Stimulated activated CD8-positive, alpha-beta memory T cell treated with anti-CD3 and anti-CD28 coated beads, Interleukin-2, amount 100 ng/mL, for 1 hour (primary cell): ENCODE measurements at regions not wholly inside any gene's neighbourhood (a gene's known extent, or its start where the extent isn't known, plus 50 kb on each side); places are given as distances from the start of the nearest gene placed in this dataset.

Experiments
- DNase-seq, 2 donors: peaks; one replicate each; pipeline ENCODE4 v3.0.0-alpha.2; 2020; ENCODE audit warnings: low read depth in 2 of 2

DNA sequence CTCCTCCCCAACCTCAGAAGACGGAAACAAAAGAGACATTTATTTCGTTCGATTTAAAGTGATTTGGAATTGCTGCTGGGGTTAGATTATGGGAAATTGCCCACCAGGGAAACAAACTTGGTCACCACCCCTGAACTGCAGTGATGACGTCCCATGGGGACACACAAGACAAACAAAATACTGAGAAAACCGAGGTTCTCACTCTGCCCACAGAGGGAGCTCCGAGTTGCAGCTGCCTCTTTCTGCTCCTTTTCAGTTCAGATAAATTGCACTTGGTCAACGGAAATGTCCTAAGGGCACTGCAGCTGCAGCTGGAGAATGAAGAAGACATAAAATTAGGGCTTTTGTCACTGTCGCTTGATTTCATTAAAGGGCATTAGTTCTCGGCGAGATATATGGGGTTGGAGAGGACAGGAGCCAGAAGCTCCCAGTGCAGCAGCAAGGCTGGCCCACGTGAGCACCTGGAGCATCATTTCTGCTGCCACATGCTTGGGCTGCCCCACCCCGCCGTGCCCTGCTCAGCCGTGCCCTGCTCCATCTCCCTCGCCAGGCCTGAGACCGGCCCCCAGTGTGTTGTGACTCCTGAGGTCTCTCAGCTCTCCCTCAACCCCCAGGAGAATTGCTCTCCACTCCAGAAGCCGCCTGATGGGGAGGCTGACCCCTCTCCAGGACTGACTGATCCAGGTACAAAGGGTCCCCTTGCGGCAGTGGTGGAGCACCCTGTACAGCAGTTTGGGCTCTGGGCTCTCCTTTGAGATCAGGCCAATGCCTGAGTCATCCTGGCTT, 231.7 kb upstream of the AJAP1 start:
- no peak for DNase-seq

DNA sequence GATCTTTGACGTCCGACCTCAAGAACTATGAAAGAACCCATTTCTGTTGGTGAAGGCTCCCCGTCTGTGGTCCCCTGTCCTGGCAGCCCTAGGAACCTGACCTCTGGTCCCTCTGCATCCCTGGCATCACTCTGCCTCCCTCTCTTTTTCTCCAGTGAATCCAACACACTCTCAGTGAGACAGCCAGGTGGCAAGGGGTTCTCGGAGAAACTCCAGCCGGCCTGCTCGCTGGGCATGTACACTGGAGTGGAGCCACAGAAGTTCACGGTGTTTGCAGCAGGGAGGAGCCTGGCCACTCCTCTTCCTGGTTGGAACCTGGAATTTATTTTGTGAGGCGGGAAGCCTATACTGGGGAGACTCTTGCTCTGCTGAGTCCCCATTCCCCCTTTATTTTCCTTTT, 230.2 kb upstream of the AJAP1 start:
- DNase-seq, result no peak

DNA sequence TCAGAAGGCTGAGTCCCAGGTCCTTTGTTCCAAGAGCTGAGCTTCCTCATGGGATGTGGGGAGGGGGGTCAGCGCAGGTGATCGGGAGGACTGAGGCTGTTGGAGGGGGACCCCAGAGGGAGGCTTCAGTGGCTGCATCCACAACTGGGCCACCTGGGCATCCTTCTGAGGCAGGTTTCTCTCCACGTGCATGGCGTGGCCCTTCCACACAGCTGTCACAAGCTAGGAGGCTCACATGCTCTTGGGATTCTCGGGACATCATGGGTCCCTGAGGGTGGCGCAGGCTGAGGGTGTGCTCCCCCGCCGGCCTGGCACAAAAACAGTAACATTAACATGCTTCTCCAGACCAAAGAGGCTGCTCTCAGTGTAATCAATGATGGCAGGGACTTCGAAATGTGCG, 229.6 kb upstream of the AJAP1 start:
- no peak for DNase-seq

DNA sequence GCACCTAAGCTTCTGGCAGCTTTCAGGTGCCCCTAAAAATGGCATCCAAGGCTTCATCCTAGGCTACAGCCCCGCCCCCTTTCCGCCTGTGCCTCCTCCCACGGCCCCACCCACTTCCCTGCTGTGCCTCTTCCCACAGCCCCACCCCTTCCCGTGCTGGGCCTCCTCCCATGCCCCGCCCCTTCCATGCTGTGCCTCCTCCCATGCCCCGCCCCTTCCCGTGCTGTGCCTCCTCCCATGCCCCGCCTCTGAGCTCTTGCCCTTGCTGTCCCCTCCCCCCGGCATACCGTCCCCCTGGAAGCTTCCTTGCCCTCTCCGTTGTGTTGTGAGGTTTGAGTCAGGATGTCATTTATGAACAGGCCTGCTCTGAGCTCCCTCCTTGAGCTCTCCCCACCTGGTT, 228.5 kb upstream of the AJAP1 start:
- no peak for DNase-seq

DNA sequence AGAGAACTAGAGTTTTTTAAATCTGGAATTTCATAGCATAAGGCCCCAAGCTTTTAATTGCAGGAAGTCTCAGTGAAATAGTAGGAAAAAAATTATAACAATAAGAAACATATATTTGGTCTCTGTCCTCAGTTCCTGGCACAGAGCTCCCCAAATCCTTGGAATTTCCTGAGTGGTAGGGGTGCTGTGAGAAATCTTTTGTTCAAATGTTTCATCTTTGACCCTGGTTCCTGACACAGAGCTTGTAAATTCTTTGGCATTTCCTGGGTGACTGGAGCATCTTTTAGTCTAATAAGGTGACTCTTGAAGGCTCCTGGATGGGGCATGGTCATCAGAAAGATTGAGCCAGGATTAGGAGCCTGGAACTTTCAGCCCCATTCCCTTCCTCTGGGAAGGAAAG, 225.7 kb upstream of the AJAP1 start:
- no peak for DNase-seq

DNA sequence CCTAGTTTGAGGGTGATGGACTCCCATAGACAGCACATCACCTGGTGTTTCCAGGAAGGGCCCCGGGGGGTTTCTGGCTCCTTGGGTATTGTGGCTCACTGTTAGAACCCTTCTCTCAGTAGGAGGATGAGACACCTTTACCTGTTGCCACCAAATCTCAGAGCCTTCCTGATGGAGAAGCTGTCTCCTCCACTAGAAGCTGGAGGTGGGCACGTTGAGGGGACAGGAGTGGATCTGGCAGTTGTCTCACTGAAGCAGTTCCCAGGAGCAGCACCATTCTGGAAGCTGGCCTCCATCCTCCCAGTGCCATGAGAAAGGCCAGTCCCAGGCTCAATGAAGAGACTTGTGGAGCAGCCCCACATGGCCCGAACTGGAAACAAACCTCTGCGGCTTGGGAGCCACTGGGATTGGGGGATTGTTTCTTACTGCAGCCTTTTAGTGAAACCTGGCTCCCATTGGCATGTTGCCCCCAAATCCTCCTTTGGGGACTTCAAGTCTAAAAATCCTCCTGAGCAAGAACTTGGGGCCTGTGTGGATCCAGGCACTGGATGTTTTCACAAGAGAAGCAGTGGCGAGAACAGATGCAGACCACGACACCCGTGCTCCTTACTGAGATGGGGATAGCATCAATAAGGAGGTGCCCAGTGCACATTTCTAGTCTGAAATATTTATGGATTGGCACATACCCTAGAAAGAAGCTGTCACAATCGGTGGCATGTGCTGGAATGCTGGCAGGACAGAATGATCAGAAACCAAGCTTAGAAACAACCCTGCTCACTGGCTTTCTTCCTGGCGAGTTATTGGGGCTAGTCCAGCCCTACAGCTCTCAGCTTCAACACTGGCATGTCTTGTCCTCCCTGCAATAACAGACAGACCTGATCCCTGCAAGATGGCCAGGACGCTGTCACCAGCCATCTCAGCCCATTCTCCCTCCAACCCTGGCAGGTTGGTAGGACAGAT, 223.7 kb upstream of the AJAP1 start:
- DNase-seq, result no peak

DNA sequence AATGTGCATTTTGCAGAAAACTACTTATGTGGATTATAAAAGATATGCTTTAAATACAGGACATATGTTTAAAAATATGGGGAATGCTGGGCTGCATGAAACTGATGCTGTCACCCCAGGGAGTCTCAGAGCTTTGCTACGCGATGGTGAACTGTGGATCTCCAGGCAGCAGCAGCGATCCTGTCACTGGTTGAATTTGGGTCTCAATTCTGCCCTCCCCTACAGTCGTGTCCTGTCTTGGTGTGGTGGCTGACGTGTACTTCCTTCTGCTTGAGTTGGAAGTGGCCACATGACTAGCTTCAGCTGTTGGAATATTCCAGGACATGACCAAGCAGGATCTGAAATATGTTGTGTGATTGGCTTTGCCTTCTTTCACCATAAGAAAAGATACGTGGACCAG, 222.9 kb upstream of the AJAP1 start:
- no peak for DNase-seq

DNA sequence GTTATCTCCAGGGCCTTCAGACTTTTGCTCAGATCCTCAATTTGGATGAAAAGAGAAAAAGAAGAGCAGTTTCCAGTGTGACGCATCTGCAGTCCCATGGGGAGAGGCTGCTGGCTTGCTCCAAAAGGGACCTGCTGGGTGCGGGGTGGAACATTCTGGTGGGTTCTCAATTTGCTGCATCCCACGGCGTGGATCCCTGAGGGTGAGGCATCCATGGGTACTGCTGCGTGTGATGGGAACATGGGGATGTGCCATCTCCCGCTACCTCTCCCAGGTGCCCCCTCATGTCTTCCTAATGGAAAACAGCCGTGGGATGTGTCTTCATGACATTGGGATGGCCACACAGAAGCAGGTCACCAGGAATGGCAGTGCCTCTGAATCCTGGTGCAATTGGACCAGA, 221.3 kb upstream of the AJAP1 start:
- no peak for DNase-seq

DNA sequence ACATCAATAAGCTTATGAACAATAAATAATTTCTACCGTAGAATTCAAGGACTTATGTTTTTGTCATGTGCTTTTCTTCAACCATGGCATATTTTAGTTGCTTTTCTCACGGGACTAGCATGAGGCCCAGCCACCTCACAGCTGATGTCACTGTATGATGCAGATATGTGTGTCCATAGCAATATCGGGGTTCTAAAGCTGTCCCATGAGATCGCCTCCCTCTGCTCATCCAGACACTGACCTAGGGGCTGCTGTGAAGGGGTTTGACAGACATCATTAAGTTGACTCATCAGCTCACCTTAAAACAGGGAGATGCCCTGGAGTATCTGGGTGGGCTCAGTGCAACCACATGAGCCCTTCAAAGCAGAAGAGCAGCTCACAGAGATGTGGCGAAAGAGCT, 210.3 kb upstream of the AJAP1 start:
- no peak for DNase-seq

DNA sequence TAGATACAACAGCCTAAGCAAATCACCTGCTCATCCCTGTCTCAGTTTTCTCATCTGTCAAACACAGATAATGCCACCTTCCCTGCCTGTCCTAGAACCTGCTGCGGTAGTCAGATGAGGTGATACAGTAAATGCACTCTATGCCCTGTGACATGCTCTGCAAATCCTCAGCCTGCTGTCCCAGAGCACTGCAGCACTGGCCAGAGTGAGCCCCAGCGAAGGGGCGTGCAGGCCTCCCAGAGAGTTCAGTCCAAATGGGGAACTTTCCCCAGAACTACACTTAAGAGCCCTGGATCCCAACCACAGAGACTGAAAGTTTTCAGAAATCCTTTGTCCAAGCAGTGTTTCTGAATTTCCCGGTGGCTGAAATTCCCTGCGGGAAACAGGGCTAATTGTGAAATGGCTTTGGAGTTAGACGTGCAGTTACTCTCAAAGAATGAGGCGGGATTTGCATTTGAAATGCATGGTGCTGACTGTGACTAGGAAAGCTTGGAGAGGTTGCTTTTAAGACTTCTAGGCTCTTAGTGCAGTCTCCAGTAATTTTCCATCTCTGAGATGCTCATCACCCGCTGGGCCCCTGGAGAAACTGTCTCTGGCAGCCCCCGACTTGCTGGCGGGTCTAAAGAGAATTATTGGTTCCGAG, 206.5 kb upstream of the AJAP1 start:
- no peak for DNase-seq

DNA sequence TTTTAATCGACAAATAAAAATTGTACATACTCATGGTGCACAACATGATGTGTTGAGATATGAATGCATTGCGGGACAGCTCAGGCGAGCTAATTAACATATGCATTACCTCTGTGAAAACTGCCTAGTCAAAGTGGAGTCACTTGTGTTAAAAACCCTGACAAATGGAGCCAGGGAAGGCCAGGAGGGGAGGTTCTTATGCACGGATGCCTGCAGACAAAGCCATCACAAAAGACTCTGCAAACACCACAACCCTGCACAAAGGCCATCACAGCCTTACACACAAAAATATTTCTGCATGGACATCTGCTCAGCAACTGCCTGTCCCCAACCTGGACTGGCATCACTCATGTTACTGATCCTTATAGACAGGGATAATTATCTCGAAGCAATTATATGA, 204.4 kb upstream of the AJAP1 start:
- DNase-seq, result no peak

DNA sequence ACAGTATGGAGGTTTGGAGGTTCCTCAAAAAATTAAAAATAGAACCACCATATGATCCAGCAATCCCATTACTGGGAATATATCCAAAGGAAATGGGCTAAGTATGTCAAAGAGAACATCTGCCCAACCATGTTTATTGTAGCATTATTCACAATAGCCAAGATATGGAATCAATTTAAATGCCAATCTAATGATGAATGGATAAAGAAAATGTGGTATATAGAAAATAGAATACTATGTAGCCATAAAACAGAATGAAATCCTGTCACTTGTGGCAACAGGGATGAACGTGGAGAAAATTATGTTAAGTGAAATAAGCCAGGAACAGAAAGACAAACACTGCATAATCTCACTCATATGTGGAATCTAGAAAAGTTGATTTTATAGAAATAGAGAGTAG, 201.7 kb upstream of the AJAP1 start:
- no peak for DNase-seq

DNA sequence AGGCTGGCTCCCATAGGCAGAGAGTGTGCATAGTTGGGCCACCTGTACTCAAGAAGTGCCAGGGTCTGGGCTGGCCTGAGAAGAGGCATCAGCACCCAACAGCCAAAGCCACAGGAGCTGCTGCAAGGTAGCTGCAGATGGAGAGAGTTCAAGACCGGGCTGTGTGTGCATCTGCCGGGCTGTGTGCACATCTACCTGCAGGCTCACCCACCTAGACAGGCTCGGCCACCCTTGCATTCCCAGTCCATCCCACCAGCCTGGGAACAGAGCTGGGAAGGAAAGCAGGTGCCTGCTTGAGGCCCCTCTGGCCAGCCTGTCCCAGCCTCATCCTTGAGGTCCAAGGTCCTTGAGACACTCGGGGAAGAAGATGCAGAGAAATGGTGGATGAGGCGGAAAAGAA, 194.4 kb upstream of the AJAP1 start:
- DNase-seq, result no peak

DNA sequence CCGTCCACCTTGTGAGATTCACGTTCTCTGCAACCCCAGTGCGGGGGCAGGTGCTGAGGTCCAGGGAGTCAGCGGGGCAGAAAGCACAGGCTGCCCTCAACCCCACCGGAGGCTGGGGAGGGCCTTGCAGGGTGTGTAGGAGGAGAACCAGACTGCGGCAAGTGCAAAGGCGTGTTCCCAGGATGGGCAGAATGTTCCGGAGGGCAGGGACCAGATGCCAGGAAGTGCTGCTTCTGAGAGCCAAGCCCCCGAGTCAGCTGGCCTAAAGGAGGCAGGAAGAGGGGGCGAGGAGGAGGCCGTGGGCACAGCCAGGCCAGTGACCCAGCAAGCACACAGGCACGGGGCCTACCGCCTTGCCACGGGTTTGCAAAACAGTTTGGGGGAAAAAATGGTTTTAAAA, 193.8 kb upstream of the AJAP1 start:
- DNase-seq, result no peak

DNA sequence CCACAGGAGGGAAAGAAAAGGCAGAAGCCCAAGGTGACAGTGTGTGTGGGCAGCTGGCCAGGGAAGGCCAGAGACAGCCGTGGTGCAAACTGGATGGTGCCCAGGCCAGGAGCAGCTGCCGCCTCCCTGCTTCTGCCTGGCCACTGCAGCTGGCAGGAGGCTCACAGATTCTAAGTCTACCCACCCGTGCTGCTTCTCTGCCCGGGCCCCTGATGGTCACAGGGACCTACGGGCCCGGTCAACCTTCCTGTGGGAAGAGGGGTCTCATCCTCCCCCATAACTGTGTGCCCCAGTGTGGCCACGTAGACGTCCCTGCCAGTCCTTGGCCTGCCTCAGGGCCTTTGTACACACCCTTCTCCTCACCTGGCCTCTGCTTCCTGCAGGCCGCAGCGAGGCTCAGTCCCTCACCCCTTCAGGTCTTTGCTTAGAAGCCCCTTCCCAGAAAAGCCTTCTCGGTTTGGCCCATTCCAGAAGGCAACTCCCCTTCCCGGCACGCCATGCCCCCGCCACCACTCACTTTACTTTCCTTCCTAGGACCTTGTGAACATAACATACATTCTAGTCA, 192.6 kb upstream of the AJAP1 start:
- DNase-seq, result no peak

DNA sequence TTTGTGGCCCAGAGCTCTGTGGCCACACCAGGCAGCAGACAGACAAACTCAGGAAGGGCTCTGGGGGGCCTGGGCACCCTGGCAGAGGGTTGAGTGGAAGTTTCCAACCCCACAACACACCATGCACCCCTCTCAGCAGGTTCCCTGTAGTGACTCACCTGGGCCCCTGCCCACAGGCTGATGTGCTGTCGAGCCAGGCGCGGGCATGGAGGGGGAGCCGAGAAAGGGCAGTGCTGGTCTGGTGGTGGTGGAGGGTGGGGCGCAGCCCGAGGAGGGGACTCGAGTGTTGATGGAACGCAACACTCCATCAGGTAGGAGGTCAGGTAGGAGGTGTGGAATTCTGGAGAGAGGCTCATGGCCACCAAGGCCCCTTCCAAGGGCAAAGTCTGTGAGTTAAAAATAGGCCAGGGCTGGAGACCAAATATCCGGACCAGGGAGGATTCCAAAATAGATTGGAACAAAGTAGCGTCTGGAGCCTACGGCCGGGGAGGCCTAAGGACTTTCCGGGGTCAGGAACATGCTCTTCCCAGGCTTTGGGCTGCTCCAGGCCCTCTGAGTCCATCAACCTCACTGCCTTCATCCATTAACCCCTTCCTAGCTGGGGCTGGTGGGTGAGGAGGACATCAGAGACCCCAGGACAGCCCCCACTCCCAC, 191.5 kb upstream of the AJAP1 start:
- DNase-seq, result no peak

DNA sequence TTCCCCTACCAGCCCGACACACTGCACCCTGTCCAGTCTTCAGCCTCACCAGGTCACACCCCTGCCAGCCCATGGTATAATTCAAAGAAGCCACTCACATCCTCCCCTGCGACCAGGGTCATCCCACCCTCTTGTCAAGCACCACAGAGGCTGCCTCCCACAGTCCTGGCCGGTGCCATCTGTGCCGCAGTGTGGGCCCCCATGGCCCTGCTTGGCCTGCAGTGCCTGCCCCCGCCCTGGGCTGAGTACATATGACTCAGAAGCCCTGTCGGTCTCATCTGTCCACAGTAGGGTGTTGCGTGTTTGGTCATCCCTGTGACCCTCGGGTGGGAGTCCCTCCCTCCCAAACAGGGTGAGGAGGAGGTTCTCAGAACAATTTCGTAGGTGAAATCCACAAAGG, 190.8 kb upstream of the AJAP1 start:
- no peak for DNase-seq

DNA sequence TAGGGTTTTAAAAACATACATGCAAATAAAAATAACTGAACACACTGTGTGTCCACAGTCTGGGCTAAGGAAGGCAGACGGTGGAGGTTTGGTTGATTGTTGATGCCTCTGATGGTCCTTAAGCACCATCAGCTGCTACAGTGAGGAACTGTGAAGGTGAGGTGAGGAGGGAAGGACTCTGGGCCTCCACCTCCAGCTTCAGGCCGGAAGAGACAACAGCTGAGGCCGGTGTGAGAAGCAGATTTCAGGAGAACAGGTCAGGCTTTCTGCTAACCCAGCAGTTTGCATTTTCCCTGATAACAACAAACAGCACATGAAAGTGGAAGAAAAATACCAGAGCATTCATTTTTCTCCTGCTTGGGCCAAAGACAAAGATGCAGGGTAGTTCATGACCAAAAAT, 189.9 kb upstream of the AJAP1 start:
- DNase-seq, result no peak

DNA sequence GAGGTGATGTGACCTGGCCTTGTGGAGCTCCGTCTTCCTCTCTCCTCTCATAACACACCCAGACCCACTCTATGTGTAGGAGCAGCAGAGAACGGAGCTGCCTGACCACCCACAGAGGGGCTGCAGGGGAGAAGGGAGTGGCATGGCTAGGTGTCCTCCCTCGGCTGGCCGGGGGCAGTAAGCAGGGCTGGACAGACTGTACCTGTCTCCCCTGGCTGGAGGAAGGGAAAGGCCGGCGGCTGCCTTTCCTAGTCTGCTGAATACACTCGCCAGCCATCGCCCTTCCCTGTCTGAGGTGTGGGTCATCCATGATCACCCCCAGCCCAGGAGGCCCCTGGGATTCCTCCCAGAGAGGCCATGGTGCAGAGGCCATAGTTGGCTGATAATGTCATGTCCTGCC, 187.2 kb upstream of the AJAP1 start:
- no peak for DNase-seq

DNA sequence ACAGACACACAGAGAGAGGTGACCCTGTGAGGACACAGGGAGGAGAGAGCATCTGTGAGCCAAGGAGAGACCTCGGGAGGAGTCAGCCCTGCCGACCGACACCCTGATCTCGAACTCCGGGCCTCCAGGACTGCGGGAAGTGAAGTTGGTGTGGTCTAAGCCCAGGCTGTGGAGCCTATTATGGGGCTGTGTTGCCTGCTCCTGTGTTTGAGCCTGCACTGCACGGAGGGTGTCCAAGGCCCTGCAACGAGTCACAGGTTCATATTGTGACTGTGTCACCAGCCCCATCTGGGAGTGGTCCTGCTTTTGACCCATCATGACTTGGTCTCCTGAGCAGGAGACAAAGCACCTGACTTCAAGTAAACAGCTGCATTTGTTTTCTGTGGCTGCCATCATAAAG, 186.0 kb upstream of the AJAP1 start:
- no peak for DNase-seq

DNA sequence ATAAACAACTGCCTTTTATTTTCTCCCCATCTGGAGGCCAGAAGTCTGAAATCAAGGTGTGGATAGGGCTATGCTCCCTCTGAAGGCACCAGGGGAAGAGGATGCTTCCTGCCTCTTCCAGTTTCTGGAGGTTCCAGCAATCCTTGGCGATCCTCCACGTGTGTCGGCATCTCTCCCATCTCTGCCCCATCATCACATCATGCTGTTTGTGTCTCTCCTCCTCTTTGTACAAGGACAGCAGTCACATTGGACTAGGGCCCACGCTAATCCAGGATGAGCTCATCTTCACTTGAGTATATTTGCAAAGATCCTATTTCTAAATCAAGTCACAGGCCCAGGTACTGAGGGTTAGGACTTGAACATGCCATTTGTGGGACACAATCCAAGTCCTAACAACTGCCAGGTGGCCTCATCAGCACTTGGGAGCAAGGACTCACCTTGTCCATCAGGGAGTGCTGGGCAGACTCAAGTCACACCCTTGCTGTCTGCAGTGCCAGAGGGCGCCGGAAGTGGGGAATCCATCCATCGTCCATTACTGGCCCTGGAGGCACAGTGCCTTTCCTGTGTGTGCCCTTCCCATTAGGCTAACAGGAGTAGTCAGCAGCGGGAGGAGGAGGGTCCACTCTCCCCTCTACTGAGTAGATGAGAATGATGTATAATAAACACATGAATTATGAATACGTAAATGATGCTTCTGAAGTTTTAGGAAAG, 185.4 kb upstream of the AJAP1 start:
- no peak for DNase-seq
